Endothelial cell of umbilical vein (primary cell): ENCODE measurements at regions not wholly inside any gene's neighbourhood (a gene's known extent, or its start where the extent isn't known, plus 50 kb on each side); places are given as distances from the start of the nearest gene placed in this dataset.

Experiments
- BruUV-seq: library from RNA; stranded (reverse); fragments of 400-500 nt; replicated peaks from 2 replicates; lab custom pipeline; 2021; lab: Mats Ljungman, UMichigan
- CTCF ChIA-PET: fragments of 300-600, 350-600 bp; sonication (Branson Sonifier 250); formaldehyde crosslinking; loops from one replicate; lab custom pipeline; 2021; ENCODE audit warnings: antibody characterized with exemption, inconsistent platforms; lab: Charles Lee
- POLR2A ChIA-PET: fragments of 300-600, 350-600 bp; sonication (Branson Sonifier 250); formaldehyde crosslinking; loops from one replicate; lab custom pipeline; 2021; ENCODE audit warnings: antibody characterized with exemption, inconsistent platforms; lab: Charles Lee
- DNase-seq: peaks from one replicate; pipeline ENCODE4 v3.0.0-alpha.2; 2011; ENCODE audit warnings: low read depth, low spot score
- FAIRE-seq: peaks from 2 replicates; lab custom pipeline; 2011; peaks lifted over from hg19 to GRCh38; lab: Jason Lieb, UNC
- H2AFZ ChIP-seq: 2 replicates; pipeline ENCODE4 v1.6.0; 2012; ENCODE audit warnings: low read depth, low read length, control low read depth, inconsistent platforms
- H3K27ac ChIP-seq: 2 replicates; pipeline ENCODE4 v1.5.1; 2011; ENCODE audit warnings: low read depth, mild to moderate bottlenecking, control low read depth, low read length, moderate library complexity; ENCODE audit not compliant: insufficient read depth
- H3K27me3 ChIP-seq, 2 experiments: 2 replicates each; pipeline versions ENCODE4 v1.6.0 to v1.6.1; 2011; ENCODE audit warnings: low read length in 2 of 2, mixed read lengths in 1 of 2; ENCODE audit not compliant: control insufficient read depth in 2 of 2, insufficient read depth in 2 of 2
- H3K36me3 ChIP-seq, 2 experiments: 2 replicates in 1 of 2; 3 replicates in 1 of 2; pipeline ENCODE4 v1.5.1; 2011; ENCODE audit warnings: low read length in 2 of 2, mild to moderate bottlenecking in 1 of 2, moderate library complexity in 1 of 2; ENCODE audit not compliant: control insufficient read depth in 2 of 2, insufficient read depth in 2 of 2; ENCODE audit errors: extremely low read depth in 1 of 2
- H3K4me1 ChIP-seq: 3 replicates; pipeline ENCODE4 v1.5.1; 2011; ENCODE audit warnings: mild to moderate bottlenecking, low read length; ENCODE audit not compliant: control insufficient read depth, insufficient read depth; ENCODE audit errors: extremely low read depth
- H3K4me2 ChIP-seq: 2 replicates; pipeline ENCODE4 v1.6.1; 2011; ENCODE audit warnings: low read length, control low read depth, mixed read lengths; ENCODE audit not compliant: insufficient read depth
- H3K4me3 ChIP-seq, 3 experiments: fragments of 200-600 bp in 1 of 3; sonication (generic), shearing (Covaris generic) in 1 of 3; replicated peaks in 1 of 3; 2 replicates each; pipeline ENCODE4 v1.5.1; 2011 to 2016; ENCODE audit warnings: control low read depth in 3 of 3, low read length in 3 of 3, mild to moderate bottlenecking in 2 of 3, inconsistent platforms in 1 of 3, low read depth in 1 of 3, moderate library complexity in 1 of 3; ENCODE audit not compliant: insufficient read depth in 1 of 3
- H3K79me2 ChIP-seq: 2 replicates; pipeline ENCODE4 v1.6.0; 2012; ENCODE audit warnings: low read length, inconsistent platforms; ENCODE audit not compliant: control insufficient read depth, insufficient read depth
- H3K9ac ChIP-seq: replicated peaks from 2 replicates; pipeline ENCODE3; 2011; ENCODE audit warnings: low read length, control low read depth; ENCODE audit not compliant: insufficient read depth; ENCODE audit errors: extremely low read depth
- H3K9me1 ChIP-seq: replicated peaks from 3 replicates; pipeline ENCODE4 v1.6.0; 2011; ENCODE audit warnings: mild to moderate bottlenecking, low read length; ENCODE audit not compliant: control insufficient read depth, insufficient read depth; ENCODE audit errors: extremely low read depth
- H3K9me3 ChIP-seq: replicated peaks from 2 replicates; pipeline ENCODE4 v1.5.1; 2012; ENCODE audit warnings: low read length, inconsistent platforms; ENCODE audit not compliant: control insufficient read depth, insufficient read depth
- H4K20me1 ChIP-seq: replicated peaks from 2 replicates; pipeline ENCODE3; 2011; ENCODE audit warnings: mild to moderate bottlenecking, low read length; ENCODE audit not compliant: control insufficient read depth, insufficient read depth; ENCODE audit errors: extremely low read depth
- EZH2 ChIP-seq: IDR thresholded peaks from 2 replicates; pipeline ENCODE4 v1.6.1; 2012; ENCODE audit warnings: borderline replicate concordance, low read depth, mild to moderate bottlenecking, moderate library complexity, low read length, inconsistent platforms; ENCODE audit not compliant: severe bottlenecking
- GATA2 ChIP-seq: IDR thresholded peaks from 2 replicates; pipeline ENCODE4 v1.7.0; 2011; ENCODE audit warnings: low read depth, mild to moderate bottlenecking, moderate library complexity, mixed read lengths, low read length; ENCODE audit not compliant: insufficient read length, insufficient read depth
- MYC ChIP-seq: IDR thresholded peaks from one replicate; pipeline ENCODE4 v1.6.1; 2011; ENCODE audit warnings: mild to moderate bottlenecking, low read depth, low read length
- POLR2A ChIP-seq: IDR thresholded peaks from 2 replicates; pipeline ENCODE4 v1.6.1; 2012; ENCODE audit warnings: low read depth, mild to moderate bottlenecking, control low read depth, low read length
- dilution Hi-C: fragments of 300-500 bp; cut with MboI; formaldehyde crosslinking; loops from one replicate; pipeline ENCODE4 v1.15.0; 2019; ENCODE audit warnings: low sequenced_read_pairs; ENCODE audit not compliant: extremely low pct_ligation_motif_present
- intact Hi-C: fragments of 100-400 bp; cut with micrococcal nuclease; formaldehyde crosslinking; loops from one replicate; pipeline ENCODE4 v1.10.0; 2022
- TF ChIP-seq, protein P1 (sequence below): IDR thresholded peaks from 2 replicates; pipeline ENCODE4 v1.6.1; 2011; ENCODE audit not compliant: insufficient read depth, insufficient read length

DNA sequence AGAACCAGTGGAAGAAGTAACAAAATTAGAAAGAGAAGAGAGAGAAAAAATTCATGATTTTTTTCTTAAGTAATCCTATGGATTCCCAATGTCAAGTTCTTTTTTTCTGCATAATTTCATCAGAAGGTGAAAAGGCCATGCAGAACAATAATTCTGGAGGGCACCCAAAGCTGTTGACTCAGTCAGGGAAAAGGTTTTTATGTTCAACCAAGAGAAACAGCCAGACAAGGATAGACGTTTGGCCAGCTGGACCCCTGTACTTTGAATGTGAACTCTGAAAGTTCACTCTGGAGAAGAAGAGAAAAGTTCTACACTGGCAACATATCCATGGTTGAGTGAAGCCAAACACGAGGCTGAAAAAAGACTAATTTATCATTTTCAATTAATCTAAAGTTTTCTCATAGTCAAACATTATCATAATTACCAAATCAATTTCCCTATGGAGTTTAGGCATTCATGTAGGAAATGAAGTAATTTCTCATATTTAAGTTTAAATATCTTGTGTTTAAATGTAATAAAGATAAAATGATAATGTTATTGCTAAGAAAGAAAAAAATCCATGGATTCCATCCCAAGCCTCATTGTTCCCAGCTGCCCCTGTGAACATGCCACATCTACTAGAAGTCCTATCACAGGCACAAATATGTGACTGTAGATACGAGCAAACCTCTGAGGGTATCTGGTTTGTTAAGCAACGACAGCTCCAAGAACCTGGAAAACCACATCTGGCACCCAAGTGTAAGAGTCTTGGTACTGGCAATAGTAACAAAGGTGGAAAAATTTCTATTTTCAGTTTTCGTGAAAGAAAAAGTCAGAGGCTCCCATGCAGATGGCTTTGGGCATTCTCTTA lies 742.7 kb upstream of the ACVR2A start:
- DNase-seq (no peak), FAIRE-seq (no peak)
- Histone ChIP-seq H3K27me3 (no peaks in the 10 kb centered on the region), H2AFZ (no peak overlapping the region), H3K9me1 (no peaks in the 10 kb centered on the region), H4K20me1 (no peaks in the 10 kb centered on the region), H3K36me3 (no peaks in the 10 kb centered on the region), H3K79me2 (no peaks in the 10 kb centered on the region), H3K4me2 (no peak overlapping the region), H3K4me3 (no peak overlapping the region), H3K9me3 (no peaks in the 10 kb centered on the region), H3K4me1 (no peaks in the 10 kb centered on the region), H3K9ac (no peak overlapping the region), H3K27ac (no peak overlapping the region)
- dilution Hi-C loops: no loop called here
- ChIA-PET CTCF (interaction anchor here (1.0 kb wide), 1 partner anchor 19 kb away, joined by 3 read pairs; no protein-coding TSS in a partner anchor), POLR2A (no interaction called here)
- no peak for TF ChIP-seq EZH2
- BruUV-seq: no TSS peak
- intact Hi-C loops: no loop called here

DNA sequence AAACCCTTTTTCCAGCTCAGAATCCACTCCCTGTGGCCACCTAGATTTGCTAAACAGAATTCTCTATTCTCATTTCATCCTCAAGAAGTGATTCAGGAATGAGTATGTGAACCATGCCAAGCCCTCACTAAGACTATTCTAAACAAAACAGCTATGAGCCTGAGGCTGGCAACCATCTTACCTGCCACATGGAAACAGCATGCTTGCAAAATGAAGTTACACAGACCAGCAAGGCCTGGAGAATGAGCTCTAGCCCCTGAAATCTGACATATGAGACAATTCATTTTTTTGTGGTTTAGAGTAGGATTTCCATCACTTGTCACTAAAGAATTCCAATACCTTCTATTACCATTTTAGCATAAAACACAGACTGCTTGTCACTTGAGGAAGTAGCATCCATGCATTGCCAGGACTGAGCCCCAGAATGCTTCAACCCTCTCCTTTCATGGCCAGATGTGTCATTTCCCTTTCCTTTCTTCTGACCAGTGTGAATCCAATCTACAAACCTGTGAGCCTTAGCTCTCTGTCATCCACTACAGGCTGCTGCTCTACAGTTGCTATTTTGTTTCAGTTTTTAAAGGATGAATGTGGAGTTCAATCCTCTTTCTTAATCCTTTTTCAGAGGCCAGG lies 744.3 kb upstream of the ACVR2A start:
- dilution Hi-C loops: no loop called here
- Histone ChIP-seq H3K79me2 (no peaks in the 10 kb centered on the region), H3K9me3 (no peaks in the 10 kb centered on the region), H3K27ac (no peak overlapping the region), H3K9ac (no peak overlapping the region), H3K27me3 (no peaks in the 10 kb centered on the region), H4K20me1 (no peaks in the 10 kb centered on the region), H3K4me2 (no peak overlapping the region), H2AFZ (no peak overlapping the region), H3K4me3 (no peak overlapping the region), H3K36me3 (no peaks in the 10 kb centered on the region), H3K9me1 (no peaks in the 10 kb centered on the region), H3K4me1 (no peaks in the 10 kb centered on the region)
- ChIA-PET POLR2A (no interaction called here), CTCF (no interaction called here)
- intact Hi-C loops: no loop called here
- TF ChIP-seq MYC: no peak
- no peak for TF ChIP-seq GATA2
- TF ChIP-seq POLR2A: no peak
- TF ChIP-seq EZH2: no peak
- TF ChIP-seq, protein P1, sequence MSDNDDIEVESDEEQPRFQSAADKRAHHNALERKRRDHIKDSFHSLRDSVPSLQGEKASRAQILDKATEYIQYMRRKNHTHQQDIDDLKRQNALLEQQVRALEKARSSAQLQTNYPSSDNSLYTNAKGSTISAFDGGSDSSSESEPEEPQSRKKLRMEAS: no peak
- no peak for DNase-seq
- FAIRE-seq: no peak
- no TSS peak for BruUV-seq
